GM19397 (cell line): ENCODE measurements at regions not wholly inside any gene's neighbourhood (a gene's known extent, or its start where the extent isn't known, plus 50 kb on each side); places are given as distances from the start of the nearest gene placed in this dataset.
"Not testable (repeated sequence)": the region's sequence is repeated elsewhere in the genome, so short reads cannot be mapped to it uniquely, and the experiment has no call there.

Experiments used
- ATAC-seq: cut with Tn5 transposase; IDR thresholded peaks from one replicate; pipeline ENCODE4 v1.9.1; 2021; ENCODE audit warnings: mild to moderate bottlenecking, moderate library complexity; ENCODE audit not compliant: unreplicated experiment

- no peak for ATAC-seq
These were observed 318.1 kb downstream of the PTTG2 start for GRCh38 chr4:38278255-38278654.

GRCh38 chr4:38279077-38279476 is 318.9 kb downstream of the PTTG2 start:
- no peak for ATAC-seq

GRCh38 chr4:38279650-38280322 is 319.6 kb downstream of the PTTG2 start:
- no peak for ATAC-seq

GRCh38 chr4:38280323-38280706 is 320.1 kb downstream of the PTTG2 start:
- ATAC-seq, result no peak

- ATAC-seq, result no peak
These were observed 321.3 kb downstream of the PTTG2 start for GRCh38 chr4:38281371-38282071.

GRCh38 chr4:38283724-38284123 is 323.5 kb downstream of the PTTG2 start:
- no peak for ATAC-seq

GRCh38 chr4:38284294-38285030 is 324.3 kb downstream of the PTTG2 start:
- no peak for ATAC-seq

- no peak for ATAC-seq
These were observed 327.1 kb downstream of the PTTG2 start for GRCh38 chr4:38287101-38287851.

- ATAC-seq, result no peak
These were observed 329.4 kb downstream of the PTTG2 start for GRCh38 chr4:38289553-38289952.

- no peak for ATAC-seq
These were observed 330.2 kb downstream of the PTTG2 start for GRCh38 chr4:38290366-38290765.

- ATAC-seq, result no peak
These were observed 330.7 kb downstream of the PTTG2 start for GRCh38 chr4:38290914-38291313.

GRCh38 chr4:38292529-38292928 is 332.3 kb downstream of the PTTG2 start:
- ATAC-seq, result no peak

GRCh38 chr4:38294238-38294637 is 334.0 kb downstream of the PTTG2 start:
- no peak for ATAC-seq

- no peak for ATAC-seq
These were observed 336.9 kb downstream of the PTTG2 start for GRCh38 chr4:38297061-38297460.

- ATAC-seq, result no peak
These were observed 338.9 kb downstream of the PTTG2 start for GRCh38 chr4:38298868-38299713.

- ATAC-seq, result no peak
These were observed 342.7 kb downstream of the PTTG2 start for GRCh38 chr4:38302910-38303309.

- ATAC-seq, result not testable (repeated sequence)
These were observed 344.3 kb downstream of the PTTG2 start for GRCh38 chr4:38304460-38304859.

GRCh38 chr4:38306482-38307071 is 346.4 kb downstream of the PTTG2 start:
- ATAC-seq, result peak; percentile 42

- ATAC-seq, result no peak
These were observed 348.6 kb downstream of the PTTG2 start for GRCh38 chr4:38308728-38309311.

GRCh38 chr4:38309471-38309870 is 349.3 kb downstream of the PTTG2 start:
- no peak for ATAC-seq
